ENCODE measurements at regions not wholly inside any gene's neighbourhood (a gene's known extent, or its start where the extent isn't known, plus 50 kb on each side); places are given as distances from the start of the nearest gene placed in this dataset.

DNA sequence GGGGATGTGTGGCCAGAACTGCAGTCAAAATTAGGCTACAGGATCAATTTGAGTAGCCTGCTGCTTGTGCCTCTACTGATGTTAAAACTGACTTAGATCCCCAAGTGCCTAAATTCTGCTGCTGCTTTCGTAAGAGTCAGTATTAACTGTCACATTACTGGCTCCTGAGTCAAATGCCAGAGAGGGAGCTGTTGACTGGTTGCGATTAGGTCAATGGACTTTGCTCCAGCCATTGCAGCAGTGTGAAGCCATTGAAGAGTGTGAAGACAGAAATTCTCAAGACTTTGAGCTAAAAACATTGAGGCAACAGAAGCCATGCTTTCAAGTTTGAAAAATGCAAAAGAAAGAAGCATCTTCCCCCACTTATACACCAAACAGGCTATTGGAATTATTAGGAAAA is 151.1 kb upstream of the MITF start:
- H3K9me3 ChIP-seq (ENCODE audit: control insufficient read depth in 2 of 2, low read length in 2 of 2): peaks cover 6 to 13% of the 10 kb centered on the region in 2 experiments
- Mint-ChIP-seq H3K9me3 (peaks cover 0 to 21% (median 10%) of the 10 kb centered on the region in 7 donors), H3K27ac (no peak overlapping the region), H3K4me3 (no peak overlapping the region), H3K36me3 (no peaks in the 10 kb centered on the region), H3K4me1 (no peaks in the 10 kb centered on the region), H3K27me3 (peaks cover 9% of the 10 kb centered on the region)
- DNase-seq (no peak), ATAC-seq (ENCODE audit: low read depth in 2 of 2) (no peak)
- no peak overlapping the region for H3K4me3 ChIP-seq (ENCODE audit: low read depth, low read length)
- no peaks in the 10 kb centered on the region for H3K4me1 ChIP-seq (ENCODE audit: control insufficient read depth, insufficient read depth, low read length, poor library complexity, severe bottlenecking)
- H3K27ac ChIP-seq (ENCODE audit: insufficient read depth, low read length, poor library complexity, severe bottlenecking): no peak overlapping the region
- no peaks in the 10 kb centered on the region for H3K27me3 ChIP-seq (ENCODE audit: control insufficient read depth, insufficient read depth, low read length)
- no peaks in the 10 kb centered on the region for H3K36me3 ChIP-seq (ENCODE audit: control insufficient read depth, insufficient read depth, low read length)

DNA sequence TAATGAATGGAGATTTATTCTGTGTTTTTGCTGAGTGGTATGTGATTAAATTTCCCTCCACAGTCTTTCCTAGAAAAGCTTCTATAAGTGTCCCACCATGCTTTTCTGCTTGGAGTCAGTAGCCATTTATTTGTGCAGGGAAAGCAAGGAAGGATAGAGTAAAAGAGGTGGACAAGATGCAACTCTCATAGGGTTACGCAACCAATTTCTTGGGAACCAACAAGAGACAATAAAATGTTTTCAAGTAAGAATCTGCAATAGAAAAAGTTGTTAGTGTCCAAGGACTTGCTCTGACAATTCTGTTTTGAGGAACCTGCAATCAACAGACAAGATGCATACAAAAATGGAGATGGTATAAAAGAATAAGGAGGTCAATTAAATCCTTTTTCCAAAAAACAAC is 153.8 kb upstream of the MITF start:
- peaks cover 6 to 13% of the 10 kb centered on the region in 2 experiments for H3K9me3 ChIP-seq (ENCODE audit: control insufficient read depth in 2 of 2, low read length in 2 of 2)
- no peak overlapping the region for H3K27ac ChIP-seq (ENCODE audit: insufficient read depth, low read length, poor library complexity, severe bottlenecking)
- no peak overlapping the region for H3K4me3 ChIP-seq (ENCODE audit: low read depth, low read length)
- no peaks in the 10 kb centered on the region for H3K36me3 ChIP-seq (ENCODE audit: control insufficient read depth, insufficient read depth, low read length)
- no peak for DNase-seq
- H3K9me3 Mint-ChIP-seq: peaks cover 0 to 21% (median 11%) of the 10 kb centered on the region in 7 donors
- H3K27ac Mint-ChIP-seq: no peak overlapping the region
- H3K4me3 Mint-ChIP-seq: no peak overlapping the region
- no peaks in the 10 kb centered on the region for H3K4me1 ChIP-seq (ENCODE audit: control insufficient read depth, insufficient read depth, low read length, poor library complexity, severe bottlenecking)
- H3K36me3 Mint-ChIP-seq: no peaks in the 10 kb centered on the region
- ATAC-seq (ENCODE audit: low read depth in 2 of 2): no peak
- peaks cover 9% of the 10 kb centered on the region for H3K27me3 Mint-ChIP-seq
- no peaks in the 10 kb centered on the region for H3K4me1 Mint-ChIP-seq
- H3K27me3 ChIP-seq (ENCODE audit: control insufficient read depth, insufficient read depth, low read length): no peaks in the 10 kb centered on the region

DNA sequence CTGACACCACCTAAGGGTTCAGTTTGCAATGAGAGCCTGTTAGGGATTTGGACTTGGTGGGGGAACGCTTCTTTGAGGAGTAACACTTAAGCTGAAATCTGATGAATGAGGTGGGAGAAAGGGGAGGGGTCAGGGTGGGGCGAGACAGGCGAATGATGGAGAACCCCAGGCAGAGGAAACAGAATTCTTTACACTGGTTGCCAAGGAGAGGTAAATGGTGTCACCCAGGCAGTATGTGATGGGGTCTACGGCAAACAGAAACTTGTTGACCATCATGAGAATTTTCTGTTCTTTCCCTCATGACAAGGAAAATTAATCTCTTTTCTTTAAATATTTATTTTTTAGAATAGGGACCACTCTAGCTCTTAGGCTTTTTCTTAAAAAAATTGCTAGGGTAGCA is 157.2 kb upstream of the MITF start:
- Histone ChIP-seq H3K9me3 (ENCODE audit: control insufficient read depth in 2 of 2, low read length in 2 of 2) (peaks cover under 1 to 8% of the 10 kb centered on the region in 2 experiments), H3K4me3 (ENCODE audit: low read depth, low read length) (no peak overlapping the region), H3K36me3 (ENCODE audit: control insufficient read depth, insufficient read depth, low read length) (no peaks in the 10 kb centered on the region), H3K4me1 (ENCODE audit: control insufficient read depth, insufficient read depth, low read length, poor library complexity, severe bottlenecking) (no peaks in the 10 kb centered on the region), H3K27me3 (ENCODE audit: control insufficient read depth, insufficient read depth, low read length) (no peaks in the 10 kb centered on the region), H3K27ac (ENCODE audit: insufficient read depth, low read length, poor library complexity, severe bottlenecking) (no peak overlapping the region)
- Mint-ChIP-seq H3K27me3 (peaks cover 6% of the 10 kb centered on the region), H3K36me3 (no peaks in the 10 kb centered on the region), H3K27ac (no peak overlapping the region), H3K9me3 (peaks cover 0 to 18% (median 7%) of the 10 kb centered on the region in 7 donors), H3K4me3 (no peak overlapping the region), H3K4me1 (no peaks in the 10 kb centered on the region)
- DNase-seq: no peak
- no peak for ATAC-seq (ENCODE audit: low read depth in 2 of 2)

DNA sequence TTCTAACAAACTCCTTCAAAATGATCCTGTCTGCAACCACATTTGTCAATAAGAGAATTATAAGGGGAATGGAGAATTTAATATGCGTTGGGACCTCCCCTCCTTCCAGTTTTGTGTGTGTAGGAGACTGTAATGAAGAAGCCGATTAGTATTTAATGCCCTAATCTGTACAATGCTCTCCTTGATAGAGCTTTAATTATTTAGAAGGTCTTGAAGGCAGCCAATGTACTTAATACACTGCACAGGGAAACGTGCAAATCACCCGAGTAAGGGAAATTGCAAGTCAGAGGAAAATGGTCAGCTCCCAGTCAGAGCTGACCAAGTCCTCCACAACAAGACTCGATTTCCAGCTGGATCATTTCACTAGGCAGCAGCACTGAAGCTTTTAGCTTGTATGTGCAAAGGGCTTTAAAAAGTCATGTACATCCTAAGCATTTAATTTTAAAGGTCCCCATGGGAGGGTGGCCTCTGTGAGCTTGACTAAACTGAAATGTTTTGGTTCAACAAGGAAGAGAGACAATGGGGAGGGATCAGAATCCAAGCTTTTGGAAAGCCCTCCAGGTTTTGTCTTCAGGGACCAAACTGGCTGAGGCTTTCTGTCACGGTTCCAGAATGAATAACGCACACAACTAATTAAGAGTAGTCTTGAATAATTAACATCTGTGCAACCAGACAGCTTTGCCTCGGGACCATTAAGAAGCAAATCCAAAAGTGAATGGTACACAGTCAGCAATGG is 159.8 kb upstream of the MITF start:
- no peaks in the 10 kb centered on the region for H3K36me3 ChIP-seq (ENCODE audit: control insufficient read depth, insufficient read depth, low read length)
- no peaks in the 10 kb centered on the region for H3K4me1 Mint-ChIP-seq
- no peaks in the 10 kb centered on the region for H3K36me3 Mint-ChIP-seq
- H3K27ac ChIP-seq (ENCODE audit: insufficient read depth, low read length, poor library complexity, severe bottlenecking): no peak overlapping the region
- H3K9me3 Mint-ChIP-seq: peaks cover 0 to 9% (median 2%) of the 10 kb centered on the region in 7 donors
- H3K27me3 ChIP-seq (ENCODE audit: control insufficient read depth, insufficient read depth, low read length): no peaks in the 10 kb centered on the region
- no peaks in the 10 kb centered on the region for H3K27me3 Mint-ChIP-seq
- no peaks in the 10 kb centered on the region for H3K4me1 ChIP-seq (ENCODE audit: control insufficient read depth, insufficient read depth, low read length, poor library complexity, severe bottlenecking)
- no peak for DNase-seq
- H3K9me3 ChIP-seq (ENCODE audit: control insufficient read depth in 2 of 2, low read length in 2 of 2): no peaks in the 10 kb centered on the region
- ATAC-seq (ENCODE audit: low read depth in 2 of 2): no peak
- H3K4me3 ChIP-seq (ENCODE audit: low read depth, low read length): no peak overlapping the region
- no peak overlapping the region for H3K4me3 Mint-ChIP-seq
- H3K27ac Mint-ChIP-seq: no peak overlapping the region

DNA sequence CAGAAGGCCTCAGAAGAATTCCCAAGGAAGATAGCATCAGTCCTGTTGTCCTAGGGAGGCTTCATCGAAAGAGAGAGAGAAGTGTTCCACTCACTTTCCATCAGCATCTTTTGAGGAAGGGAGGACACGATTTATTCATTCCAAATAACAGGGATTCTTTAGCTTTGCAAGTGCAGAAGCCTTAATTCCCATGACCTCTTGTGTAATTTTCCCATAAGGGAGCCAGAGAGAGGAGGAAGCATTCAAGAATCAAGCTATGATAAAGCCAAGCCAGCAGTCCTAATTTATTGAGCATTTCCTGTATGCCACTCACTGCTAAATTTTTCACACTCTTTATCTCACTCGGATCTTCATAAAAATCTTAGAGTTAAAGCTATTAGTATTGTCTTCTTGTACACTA is 169.7 kb upstream of the MITF start:
- Histone ChIP-seq H3K27ac (ENCODE audit: insufficient read depth, low read length, poor library complexity, severe bottlenecking) (no peak overlapping the region), H3K36me3 (ENCODE audit: control insufficient read depth, insufficient read depth, low read length) (no peaks in the 10 kb centered on the region), H3K4me1 (ENCODE audit: control insufficient read depth, insufficient read depth, low read length, poor library complexity, severe bottlenecking) (no peaks in the 10 kb centered on the region), H3K9me3 (ENCODE audit: control insufficient read depth in 2 of 2, low read length in 2 of 2) (no peaks in the 10 kb centered on the region), H3K27me3 (ENCODE audit: control insufficient read depth, insufficient read depth, low read length) (no peaks in the 10 kb centered on the region), H3K4me3 (ENCODE audit: low read depth, low read length) (no peak overlapping the region)
- peaks cover 0 to 5% (median 1%) of the 10 kb centered on the region in 7 donors for H3K9me3 Mint-ChIP-seq
- no peak for ATAC-seq (ENCODE audit: low read depth in 2 of 2)
- no peaks in the 10 kb centered on the region for H3K36me3 Mint-ChIP-seq
- no peaks in the 10 kb centered on the region for H3K4me1 Mint-ChIP-seq
- H3K4me3 Mint-ChIP-seq: no peak overlapping the region
- H3K27me3 Mint-ChIP-seq: no peaks in the 10 kb centered on the region
- no peak overlapping the region for H3K27ac Mint-ChIP-seq
- DNase-seq: no peak

DNA sequence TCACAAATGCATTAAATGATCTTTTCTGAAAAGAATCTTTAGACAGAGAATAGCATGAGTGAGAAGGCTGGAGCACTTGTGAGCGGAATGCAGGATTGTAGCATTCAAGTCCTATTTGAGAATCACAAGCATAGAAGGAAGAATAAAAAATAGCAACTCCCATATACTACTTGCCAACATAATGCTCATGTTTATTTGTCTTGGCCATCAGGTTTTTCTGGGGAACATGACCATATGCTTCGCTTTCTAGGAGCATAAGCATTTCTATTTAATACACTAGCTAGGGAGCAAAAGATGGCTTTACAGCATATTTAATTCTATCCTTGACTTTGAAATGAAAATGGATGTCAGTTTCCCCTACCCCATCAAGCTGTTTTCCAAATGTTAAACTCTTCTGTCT is 170.3 kb upstream of the MITF start:
- peaks cover 0 to 5% (median 1%) of the 10 kb centered on the region in 7 donors for H3K9me3 Mint-ChIP-seq
- Histone ChIP-seq H3K4me1 (ENCODE audit: control insufficient read depth, insufficient read depth, low read length, poor library complexity, severe bottlenecking) (no peaks in the 10 kb centered on the region), H3K27me3 (ENCODE audit: control insufficient read depth, insufficient read depth, low read length) (no peaks in the 10 kb centered on the region), H3K27ac (ENCODE audit: insufficient read depth, low read length, poor library complexity, severe bottlenecking) (no peak overlapping the region), H3K4me3 (ENCODE audit: low read depth, low read length) (no peak overlapping the region), H3K36me3 (ENCODE audit: control insufficient read depth, insufficient read depth, low read length) (no peaks in the 10 kb centered on the region), H3K9me3 (ENCODE audit: control insufficient read depth in 2 of 2, low read length in 2 of 2) (no peaks in the 10 kb centered on the region)
- no peak for ATAC-seq (ENCODE audit: low read depth in 2 of 2)
- H3K27me3 Mint-ChIP-seq: no peaks in the 10 kb centered on the region
- no peaks in the 10 kb centered on the region for H3K36me3 Mint-ChIP-seq
- no peak overlapping the region for H3K27ac Mint-ChIP-seq
- H3K4me1 Mint-ChIP-seq: no peaks in the 10 kb centered on the region
- H3K4me3 Mint-ChIP-seq: no peak overlapping the region
- DNase-seq: no peak

DNA sequence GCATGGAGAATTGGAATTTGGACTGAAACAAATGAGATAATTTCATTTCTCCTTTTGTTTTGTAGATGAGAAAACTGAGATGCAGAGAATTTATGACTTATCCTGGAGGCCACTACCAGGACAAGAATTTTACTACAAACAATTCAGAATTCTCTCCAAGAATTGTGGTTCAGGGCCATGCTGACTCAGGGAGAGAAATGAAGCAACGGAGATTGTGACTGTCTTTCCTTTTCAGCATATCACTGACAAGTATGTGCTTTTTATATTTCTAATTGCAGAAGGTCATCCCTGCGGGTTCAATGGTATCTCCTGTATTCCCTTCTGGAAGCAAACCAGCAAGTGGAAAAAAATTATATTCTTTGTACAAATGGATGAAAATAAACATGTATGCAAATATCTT is 170.8 kb upstream of the MITF start:
- H3K27me3 ChIP-seq (ENCODE audit: control insufficient read depth, insufficient read depth, low read length): no peaks in the 10 kb centered on the region
- Mint-ChIP-seq H3K27ac (no peak overlapping the region), H3K36me3 (no peaks in the 10 kb centered on the region), H3K4me3 (no peak overlapping the region), H3K4me1 (no peaks in the 10 kb centered on the region), H3K9me3 (peaks cover 0 to 5% (median 1%) of the 10 kb centered on the region in 7 donors), H3K27me3 (no peaks in the 10 kb centered on the region)
- DNase-seq: no peak
- H3K4me1 ChIP-seq (ENCODE audit: control insufficient read depth, insufficient read depth, low read length, poor library complexity, severe bottlenecking): no peaks in the 10 kb centered on the region
- no peaks in the 10 kb centered on the region for H3K36me3 ChIP-seq (ENCODE audit: control insufficient read depth, insufficient read depth, low read length)
- no peak overlapping the region for H3K4me3 ChIP-seq (ENCODE audit: low read depth, low read length)
- ATAC-seq (ENCODE audit: low read depth in 2 of 2): no peak
- no peak overlapping the region for H3K27ac ChIP-seq (ENCODE audit: insufficient read depth, low read length, poor library complexity, severe bottlenecking)
- no peaks in the 10 kb centered on the region for H3K9me3 ChIP-seq (ENCODE audit: control insufficient read depth in 2 of 2, low read length in 2 of 2)

DNA sequence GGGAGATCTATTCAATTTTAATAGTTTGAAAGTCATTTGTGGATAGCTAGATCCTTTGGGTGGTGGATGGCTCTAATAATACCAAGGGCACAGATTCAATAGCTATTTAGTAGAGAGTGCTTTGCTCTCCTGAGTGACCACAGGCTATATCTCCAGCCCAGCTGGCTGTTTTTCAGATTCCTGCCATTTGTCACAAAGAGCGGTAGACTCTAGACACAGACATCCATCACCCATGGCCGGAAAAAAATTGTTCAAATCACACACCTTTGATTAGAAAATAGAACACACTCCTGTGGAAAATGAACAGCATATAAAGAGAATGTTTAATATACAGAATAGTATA is 171.6 kb upstream of the MITF start:
- Histone ChIP-seq H3K9me3 (ENCODE audit: control insufficient read depth in 2 of 2, low read length in 2 of 2) (no peaks in the 10 kb centered on the region), H3K4me3 (ENCODE audit: low read depth, low read length) (no peak overlapping the region), H3K36me3 (ENCODE audit: control insufficient read depth, insufficient read depth, low read length) (no peaks in the 10 kb centered on the region), H3K27me3 (ENCODE audit: control insufficient read depth, insufficient read depth, low read length) (no peaks in the 10 kb centered on the region), H3K27ac (ENCODE audit: insufficient read depth, low read length, poor library complexity, severe bottlenecking) (no peak overlapping the region), H3K4me1 (ENCODE audit: control insufficient read depth, insufficient read depth, low read length, poor library complexity, severe bottlenecking) (no peaks in the 10 kb centered on the region)
- DNase-seq (no peak), ATAC-seq (ENCODE audit: low read depth in 2 of 2) (no peak)
- Mint-ChIP-seq H3K27me3 (no peaks in the 10 kb centered on the region), H3K4me1 (no peaks in the 10 kb centered on the region), H3K4me3 (no peak overlapping the region), H3K36me3 (no peaks in the 10 kb centered on the region), H3K9me3 (peaks cover 0 to 5% (median 1%) of the 10 kb centered on the region in 7 donors), H3K27ac (no peak overlapping the region)

Measured in CD4-positive, CD25-positive, alpha-beta regulatory T cell (primary cell).